A549 (cell line): ENCODE measurements at regions not wholly inside any gene's neighbourhood (a gene's known extent, or its start where the extent isn't known, plus 50 kb on each side); places are given as distances from the start of the nearest gene placed in this dataset.

Source experiments
- ATAC-seq, 2 experiments: fragments of 200-7000 bp in 1 of 2; fragments of >200 bp in 1 of 2; cut with Nextera tagmentation in 1 of 2; cut with Tn5 transposase in 1 of 2; 3 replicates each; pipeline versions ENCODE4 v1.8.0 to v1.9.1; 2018 to 2020; ENCODE audit warnings: mild to moderate bottlenecking in 1 of 2, moderate library complexity in 1 of 2
- CTCF ChIA-PET: fragments of 300-600 bp; sonication (Branson Sonifier 250); formaldehyde crosslinking; extraction: SDS; loops from one replicate; lab custom pipeline; 2021; ENCODE audit warnings: antibody characterized with exemption, inconsistent platforms; lab: Yijun Ruan, JAX
- POLR2A ChIA-PET: fragments of 350-600 bp; formaldehyde crosslinking; extraction: SDS; loops from one replicate; lab custom pipeline; 2021; ENCODE audit warnings: antibody characterized with exemption, inconsistent platforms; lab: Yijun Ruan, JAX
- DNase-seq, 2 experiments: peaks; one replicate each; pipeline versions ENCODE4 v3.0.0 to v3.0.0-alpha.2; 2011 to 2016; ENCODE audit warnings: low read depth in 1 of 2, low spot score in 1 of 2
- FAIRE-seq: peaks from 2 replicates; lab custom pipeline; 2011; peaks lifted over from hg19 to GRCh38; lab: Jason Lieb, UNC
- H3K27ac ChIP-seq, 2 experiments: fragments of >200 bp; sonication (Bioruptor Twin); formaldehyde crosslinking; 3 replicates each; pipeline ENCODE4 v1.5.1; 2016 to 2017
- H3K4me1 ChIP-seq: fragments of >200 bp; sonication (Bioruptor Twin); formaldehyde crosslinking; 3 replicates; pipeline ENCODE4 v1.6.1; 2016
- H3K4me2 ChIP-seq: fragments of >200 bp; sonication (Bioruptor Twin); formaldehyde crosslinking; 3 replicates; pipeline ENCODE4 v1.6.1; 2016
- H3K4me3 ChIP-seq: fragments of >200 bp; sonication (Bioruptor Twin); formaldehyde crosslinking; 3 replicates; pipeline ENCODE4 v1.5.1; 2016
- H3K9me3 ChIP-seq: fragments of >200 bp; sonication (Bioruptor Twin); formaldehyde crosslinking; 3 replicates; pipeline ENCODE4 v1.6.1; 2016
- BCL3 ChIP-seq: fragments of >200 bp; sonication (Bioruptor Twin); formaldehyde crosslinking; IDR thresholded peaks from 3 replicates; pipeline ENCODE4 v1.6.1; 2016
- BHLHE40 ChIP-seq: IDR thresholded peaks from 2 replicates; pipeline ENCODE4 v1.6.1; 2012; ENCODE audit warnings: low read depth, low read length, inconsistent platforms
- CEBPB ChIP-seq, 2 experiments: fragments of >200 bp in 1 of 2; sonication (Bioruptor Twin) in 1 of 2; formaldehyde crosslinking in 1 of 2; IDR thresholded peaks; 2 replicates each; pipeline ENCODE4 v1.6.1; 2012 to 2016
- CHD4 ChIP-seq: fragments of 200-600 bp; sonication (generic); IDR thresholded peaks from 2 replicates; pipeline ENCODE4 v1.6.1; 2016; ENCODE audit warnings: antibody characterized with exemption, mild to moderate bottlenecking, borderline replicate concordance
- E2F6 ChIP-seq: IDR thresholded peaks from 2 replicates; pipeline ENCODE4 v1.6.1; 2012; ENCODE audit warnings: low read depth, borderline replicate concordance
- EHMT2 ChIP-seq: fragments of 200-600 bp; sonication (generic); IDR thresholded peaks from 2 replicates; pipeline ENCODE4 v1.6.1; 2016; ENCODE audit warnings: antibody characterized with exemption, low read depth, mild to moderate bottlenecking, moderate library complexity
- EP300 ChIP-seq, 2 experiments: fragments of >200 bp; sonication (Bioruptor Twin); formaldehyde crosslinking; IDR thresholded peaks; 2 replicates in 1 of 2; 3 replicates in 1 of 2; pipeline ENCODE4 v1.6.1; 2016 to 2017
- ESRRA ChIP-seq: fragments of 150-350 bp; IDR thresholded peaks from 2 replicates; pipeline ENCODE4 v1.6.1; 2014; ENCODE audit warnings: mild to moderate bottlenecking, low read length, borderline replicate concordance
- FOXS1 ChIP-seq: fragments of 250-450 bp; sonication (Bioruptor Pico); IDR thresholded peaks from 2 replicates; pipeline ENCODE4 v1.5.0; 2020; ENCODE audit warnings: mild to moderate bottlenecking, moderate library complexity
- HDAC2 ChIP-seq: fragments of 200-600 bp; sonication (generic); IDR thresholded peaks from 2 replicates; pipeline ENCODE4 v1.6.1; 2016
- HES2 ChIP-seq: fragments of >200 bp; sonication (Bioruptor Twin); formaldehyde crosslinking; IDR thresholded peaks from 2 replicates; pipeline ENCODE4 v1.6.1; 2016
- HMGXB4 ChIP-seq: fragments of 250-450 bp; sonication (Bioruptor Pico); IDR thresholded peaks from 2 replicates; pipeline ENCODE4 v1.5.0; 2021; ENCODE audit warnings: mild to moderate bottlenecking, moderate library complexity, borderline replicate concordance
- HOXB5 ChIP-seq: fragments of 250-450 bp; sonication (Bioruptor Pico); IDR thresholded peaks from 2 replicates; pipeline ENCODE4 v1.5.0; 2020; ENCODE audit warnings: mild to moderate bottlenecking, moderate library complexity
- JUN ChIP-seq, 2 experiments: fragments of >200 bp; sonication (Bioruptor Twin); formaldehyde crosslinking; IDR thresholded peaks; 2 replicates in 1 of 2; 3 replicates in 1 of 2; pipeline ENCODE4 v1.6.1; 2016 to 2017
- JUNB ChIP-seq: fragments of >200 bp; sonication (Bioruptor Twin); formaldehyde crosslinking; IDR thresholded peaks from 2 replicates; pipeline ENCODE4 v1.6.1; 2016
- KDM5A ChIP-seq: fragments of 200-600 bp; sonication (generic); IDR thresholded peaks from 2 replicates; pipeline ENCODE4 v1.6.1; 2016; ENCODE audit warnings: antibody characterized with exemption, mild to moderate bottlenecking
- MAFK ChIP-seq: fragments of 450-650 bp; IDR thresholded peaks from 2 replicates; pipeline ENCODE4 v1.6.1; 2014; ENCODE audit not compliant: partially characterized antibody
- MAX ChIP-seq: IDR thresholded peaks from 2 replicates; pipeline ENCODE4 v1.6.1; 2012
- MAZ ChIP-seq: fragments of 150-350 bp; IDR thresholded peaks from 2 replicates; pipeline ENCODE4 v1.6.1; 2014; ENCODE audit warnings: antibody characterized with exemption, low read depth, low read length, borderline replicate concordance
- MYC ChIP-seq: IDR thresholded peaks from 2 replicates; pipeline ENCODE4 v1.6.1; 2012; ENCODE audit warnings: mild to moderate bottlenecking, inconsistent platforms, low read length, improper control_type of control experiment, borderline replicate concordance
- NFE2L2 ChIP-seq: fragments of 150-350 bp; conservative IDR thresholded peaks from 2 replicates; pipeline ENCODE4 v1.6.1; 2014; ENCODE audit warnings: low read length
- NR3C1 ChIP-seq: fragments of >200 bp; sonication (Bioruptor Twin); formaldehyde crosslinking; IDR thresholded peaks from 3 replicates; pipeline ENCODE4 v1.6.1; 2017
- PHF8 ChIP-seq: fragments of 200-600 bp; sonication (generic); IDR thresholded peaks from 2 replicates; pipeline ENCODE4 v1.6.1; 2016; ENCODE audit warnings: low read depth, mild to moderate bottlenecking, antibody characterized with exemption, moderate library complexity, borderline replicate concordance
- POLR2A ChIP-seq: IDR thresholded peaks from 2 replicates; pipeline ENCODE4 v1.6.1; 2012; ENCODE audit warnings: mild to moderate bottlenecking, low read length
- REST ChIP-seq: fragments of 200-600 bp; sonication (generic); IDR thresholded peaks from 2 replicates; pipeline ENCODE4 v1.6.1; 2016; ENCODE audit warnings: antibody characterized with exemption, mild to moderate bottlenecking, moderate library complexity
- SMC3 ChIP-seq: fragments of >200 bp; sonication (Bioruptor Twin); formaldehyde crosslinking; IDR thresholded peaks from 3 replicates; pipeline ENCODE4 v1.6.1; 2018; ENCODE audit warnings: inconsistent platforms
- SREBF2 ChIP-seq: fragments of 450-650 bp; IDR thresholded peaks from 2 replicates; pipeline ENCODE4 v1.6.1; 2014; ENCODE audit warnings: mild to moderate bottlenecking, moderate library complexity
- TP53 ChIP-seq: fragments of 250-450 bp; sonication (Bioruptor Pico); IDR thresholded peaks from 2 replicates; pipeline ENCODE4 v1.5.0; 2021; ENCODE audit warnings: mild to moderate bottlenecking, moderate library complexity
- USF2 ChIP-seq: fragments of 450-650 bp; IDR thresholded peaks from 2 replicates; pipeline ENCODE4 v1.6.1; 2014; ENCODE audit warnings: antibody characterized with exemption
- ZC3H11A ChIP-seq: fragments of 450-650 bp; IDR thresholded peaks from 2 replicates; pipeline ENCODE4 v1.6.1; 2014; ENCODE audit warnings: antibody characterized with exemption, mild to moderate bottlenecking
- ZSCAN20 ChIP-seq: fragments of 250-450 bp; sonication (Bioruptor Pico); IDR thresholded peaks from 2 replicates; pipeline ENCODE4 v1.8.0; 2022; ENCODE audit warnings: mild to moderate bottlenecking, moderate library complexity
- WGBS: methylation state at CpG from one replicate; pipeline ENCODE4 v1.1.6; 2017; ENCODE audit errors: missing lambda C conversion rate; 5-methylcytosine and 5-hydroxymethylcytosine counted together

GRCh38 chr2:146868051-146868450 lies 976.8 kb upstream of the ACVR2A start:
- TF ChIP-seq SREBF2: no peak
- TF ChIP-seq HES2: no peak
- no peak for TF ChIP-seq MAX
- no peak for TF ChIP-seq MAZ
- no peak for TF ChIP-seq SMC3
- no peak for TF ChIP-seq TP53 (CRISPR knock-in tag)
- no peak for TF ChIP-seq PHF8
- no peak for TF ChIP-seq MAFK
- TF ChIP-seq KDM5A: no peak
- TF ChIP-seq POLR2A: no peak
- no peak for TF ChIP-seq CHD4
- TF ChIP-seq JUN (IDR thresholded peaks at IDR 0.05): no peak
- TF ChIP-seq HDAC2: no peak
- TF ChIP-seq ZSCAN20 (CRISPR knock-in tag): no peak
- no peak for TF ChIP-seq MYC
- no peak for TF ChIP-seq JUNB
- no peak for TF ChIP-seq CEBPB (IDR thresholded peaks at IDR 0.05)
- TF ChIP-seq HMGXB4 (CRISPR knock-in tag): no peak
- no peak for TF ChIP-seq EHMT2
- DNase-seq (no peak), FAIRE-seq (no peak), ATAC-seq (no peak)
- H3K4me2 ChIP-seq: no peak overlapping the region
- no peaks in the 10 kb centered on the region for H3K4me1 ChIP-seq
- ChIA-PET POLR2A (no interaction called here), CTCF (no interaction called here)
- H3K4me3 ChIP-seq: no peak overlapping the region
- H3K9me3 ChIP-seq: no peaks in the 10 kb centered on the region
- no peak overlapping the region for H3K27ac ChIP-seq

- Histone ChIP-seq H3K27ac (no peak overlapping the region), H3K4me2 (no peak overlapping the region), H3K4me1 (no peaks in the 10 kb centered on the region), H3K9me3 (no peaks in the 10 kb centered on the region), H3K4me3 (no peak overlapping the region)
- FAIRE-seq (no peak), ATAC-seq (no peak), DNase-seq (no peak)
- TF ChIP-seq HDAC2 (no peak), ESRRA (no peak), USF2 (no peak), NFE2L2 (no peak), BCL3 (no peak), CEBPB (IDR thresholded peaks at IDR 0.05) (no peak), ZC3H11A (no peak), TP53 (CRISPR knock-in tag) (no peak), EP300 (IDR thresholded peaks at IDR 0.05) (no peak), FOXS1 (no peak), HES2 (no peak), SREBF2 (no peak), NR3C1 (no peak), HOXB5 (CRISPR knock-in tag) (no peak), E2F6 (no peak), EHMT2 (no peak), BHLHE40 (no peak), REST (no peak)
- 31% methylated on average over 5 of the region's 5 CpGs for WGBS
- ChIA-PET POLR2A (no interaction called here), CTCF (interaction anchor here (0.6 kb wide), 1 partner anchor 1020 kb away, joined by 3 read pairs; no protein-coding TSS in a partner anchor)
These were observed 977.3 kb upstream of the ACVR2A start for GRCh38 chr2:146867477-146867986.
